Colon (tissue), 2 donors: ENCODE measurements at regions not wholly inside any gene's neighbourhood (a gene's known extent, or its start where the extent isn't known, plus 50 kb on each side); places are given as distances from the start of the nearest gene placed in this dataset.

ENCODE experiments used
- FAIRE-seq: peaks from 2 replicates; lab custom pipeline; 2012; peaks lifted over from hg19 to GRCh38; lab: Jason Lieb, UNC
- donor health status: control.
- donor health status: control.

DNA sequence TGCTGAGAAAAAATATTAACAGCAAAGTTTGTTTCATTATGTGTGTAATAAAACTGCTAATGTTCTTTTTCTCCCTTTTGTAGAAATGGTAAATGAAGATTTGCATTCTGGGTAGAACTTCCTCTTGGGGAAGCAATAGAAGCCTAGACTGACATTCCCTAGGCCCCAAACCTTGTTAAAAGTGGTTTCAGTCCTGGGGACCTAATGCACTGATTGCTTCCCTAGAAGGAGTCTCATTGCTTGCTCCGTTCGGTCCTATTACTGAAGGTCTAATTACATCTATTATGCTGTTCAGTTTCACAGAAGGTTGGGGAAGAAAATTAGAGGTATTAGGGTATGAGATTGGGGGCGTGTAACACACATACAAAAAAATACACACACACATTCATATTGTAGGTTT is 893.8 kb downstream of the TLE4 start:
- no peak for FAIRE-seq

DNA sequence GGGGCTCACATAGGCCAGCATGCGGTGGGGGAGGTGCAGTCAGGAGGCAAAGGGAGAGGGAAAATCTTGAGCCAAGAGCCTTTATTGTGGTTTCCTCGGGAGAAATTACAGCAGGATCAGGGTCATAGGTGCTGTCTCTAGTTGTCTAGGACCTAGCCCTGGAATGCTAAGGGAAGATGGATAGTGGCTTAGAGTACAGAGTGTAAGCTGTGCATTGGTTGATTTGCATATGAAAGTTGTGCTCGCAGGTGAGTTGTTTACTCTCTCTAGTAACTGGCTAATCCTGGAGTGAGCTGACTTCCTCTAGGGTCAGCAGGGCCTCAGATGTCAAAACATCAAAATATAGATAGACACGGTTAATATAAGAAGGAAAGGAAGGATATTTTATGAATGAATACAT is 877.7 kb downstream of the TLE4 start:
- no peak for FAIRE-seq

DNA sequence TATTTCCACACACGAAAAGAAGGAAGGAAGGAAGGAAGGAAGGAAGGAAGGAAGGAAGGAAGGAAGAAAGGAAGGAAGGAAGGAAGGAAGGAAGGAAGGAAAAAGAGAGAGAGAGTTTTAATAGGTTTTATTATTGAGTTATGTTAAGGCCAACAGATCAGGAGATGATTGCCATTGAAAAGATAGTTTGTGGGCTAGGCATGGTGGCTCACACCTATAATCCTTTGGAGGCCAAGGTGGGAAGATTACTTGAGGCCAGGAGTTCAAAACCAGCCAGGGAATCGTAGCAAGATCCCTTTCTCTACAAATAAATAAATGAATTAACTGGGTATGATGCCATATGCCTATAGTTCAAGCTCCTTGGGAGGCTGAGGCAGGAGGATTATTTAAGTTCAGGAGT is 877.2 kb downstream of the TLE4 start:
- no peak for FAIRE-seq

DNA sequence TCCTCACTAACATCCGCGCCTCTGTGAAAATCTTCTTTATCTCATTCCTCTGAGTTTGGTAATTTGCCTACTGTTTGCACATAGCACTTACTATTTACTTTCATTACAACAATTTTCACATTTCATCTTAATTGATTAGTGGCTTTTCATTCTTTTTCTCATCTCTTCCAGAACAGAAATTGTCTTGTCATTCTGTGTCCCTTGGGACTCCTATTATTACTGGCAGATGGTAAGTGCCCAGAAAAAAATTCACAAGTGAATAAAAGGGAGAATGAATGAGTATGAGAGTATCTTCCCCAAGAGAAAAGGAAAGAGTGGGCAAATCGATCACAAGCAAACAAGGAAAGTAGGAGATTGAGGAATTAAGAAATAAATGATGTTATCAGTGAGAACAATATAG is 876.1 kb downstream of the TLE4 start:
- FAIRE-seq = no peak

DNA sequence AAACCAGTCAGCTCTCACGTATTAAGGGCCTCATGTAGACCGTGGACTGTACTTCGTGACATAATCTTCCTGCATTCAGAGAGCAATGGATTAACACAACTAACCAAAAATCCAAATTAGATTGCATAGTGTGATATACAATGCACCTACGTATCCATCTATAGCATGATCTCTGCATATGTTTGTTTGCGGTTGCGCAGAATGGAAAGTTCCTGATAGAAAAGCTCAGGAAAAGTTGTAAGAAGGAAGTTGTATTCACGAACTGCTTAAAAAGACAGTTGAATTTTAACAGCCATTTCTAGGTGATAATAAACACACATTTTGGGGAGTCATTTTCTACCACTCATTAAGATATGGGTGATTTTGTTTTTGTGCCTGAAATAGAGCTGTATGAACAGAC is 869.0 kb downstream of the TLE4 start:
- no peak for FAIRE-seq

DNA sequence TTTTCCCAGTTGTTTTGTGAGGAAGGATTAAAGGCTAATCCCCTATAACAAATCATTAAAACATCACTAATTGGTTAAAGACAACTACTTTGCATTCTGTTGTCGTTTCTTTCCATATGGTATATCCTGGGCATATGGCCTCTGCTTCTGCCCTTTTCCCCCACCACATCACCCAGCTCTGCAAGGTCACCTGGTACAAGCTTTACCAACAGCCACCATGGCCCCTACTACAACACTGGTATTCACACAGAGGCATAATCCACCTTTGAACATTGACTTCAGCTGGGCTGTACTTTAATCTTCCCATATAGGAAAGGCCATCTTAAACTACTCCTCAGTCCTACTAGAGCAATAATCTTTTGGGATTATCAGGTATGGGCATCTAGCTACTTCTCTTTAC is 866.1 kb downstream of the TLE4 start:
- FAIRE-seq = no peak

DNA sequence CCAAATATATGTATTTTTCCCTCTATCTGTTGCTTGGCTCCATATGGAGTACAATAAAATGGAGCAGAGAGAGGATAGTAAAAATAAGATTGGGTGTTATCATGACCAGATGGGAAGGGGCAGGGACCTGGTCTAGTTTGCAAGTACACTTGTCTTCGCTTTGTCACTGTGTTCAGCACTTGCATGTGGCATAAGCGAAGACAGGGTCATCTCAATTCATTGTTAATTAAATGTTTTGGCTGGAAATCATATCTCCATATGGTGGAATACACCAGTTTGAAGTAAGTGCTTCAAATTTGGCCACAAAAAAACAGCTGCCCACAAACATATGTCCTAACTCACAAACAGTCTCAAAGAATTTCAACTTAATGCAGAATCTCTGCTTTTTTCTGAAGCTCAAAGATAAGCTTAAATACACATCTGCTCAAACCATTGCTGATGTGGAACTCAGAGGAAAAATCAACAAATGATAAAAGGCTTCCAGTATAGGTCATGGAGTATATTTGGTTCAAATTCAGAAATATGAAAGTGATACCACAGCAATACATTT is 865.4 kb downstream of the TLE4 start:
- FAIRE-seq = no peak

DNA sequence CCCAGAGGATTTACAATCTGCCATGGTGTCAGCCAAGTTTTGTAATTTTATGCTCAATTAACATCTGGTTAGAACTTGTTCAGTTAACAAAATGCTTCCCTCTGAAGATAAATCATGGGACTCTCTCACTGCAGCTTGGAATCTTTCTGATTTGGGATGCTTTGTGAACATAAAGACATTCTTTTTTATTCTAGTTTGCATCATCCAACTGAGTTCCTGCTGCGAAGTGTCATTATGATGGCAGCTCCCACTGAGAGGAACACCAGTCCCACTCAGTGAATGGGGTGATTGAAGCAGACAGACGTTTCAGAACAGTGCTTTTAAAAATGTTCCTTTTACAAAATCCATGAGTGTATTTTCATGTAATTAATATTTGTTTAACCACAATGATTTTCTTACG is 863.8 kb downstream of the TLE4 start:
- FAIRE-seq = no peak

DNA sequence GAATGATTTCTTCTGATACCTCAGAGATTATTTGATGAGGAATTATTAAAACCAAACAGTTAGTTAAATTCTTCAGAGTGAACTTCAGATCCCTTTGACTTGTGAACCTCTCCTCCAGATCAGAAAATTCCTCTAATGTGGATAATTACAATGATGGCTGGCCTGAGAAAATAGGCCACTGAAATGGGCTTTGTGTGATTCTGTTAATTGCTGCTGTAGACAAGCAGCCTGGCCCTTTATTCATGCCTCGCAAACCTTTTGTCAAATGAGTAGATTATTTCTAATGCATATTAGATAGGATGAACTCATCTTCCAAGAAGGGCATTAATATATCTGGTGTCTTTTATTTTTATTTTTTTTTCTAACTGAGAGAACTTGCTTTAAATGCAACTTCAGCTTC is 855.2 kb downstream of the TLE4 start:
- FAIRE-seq = no peak

DNA sequence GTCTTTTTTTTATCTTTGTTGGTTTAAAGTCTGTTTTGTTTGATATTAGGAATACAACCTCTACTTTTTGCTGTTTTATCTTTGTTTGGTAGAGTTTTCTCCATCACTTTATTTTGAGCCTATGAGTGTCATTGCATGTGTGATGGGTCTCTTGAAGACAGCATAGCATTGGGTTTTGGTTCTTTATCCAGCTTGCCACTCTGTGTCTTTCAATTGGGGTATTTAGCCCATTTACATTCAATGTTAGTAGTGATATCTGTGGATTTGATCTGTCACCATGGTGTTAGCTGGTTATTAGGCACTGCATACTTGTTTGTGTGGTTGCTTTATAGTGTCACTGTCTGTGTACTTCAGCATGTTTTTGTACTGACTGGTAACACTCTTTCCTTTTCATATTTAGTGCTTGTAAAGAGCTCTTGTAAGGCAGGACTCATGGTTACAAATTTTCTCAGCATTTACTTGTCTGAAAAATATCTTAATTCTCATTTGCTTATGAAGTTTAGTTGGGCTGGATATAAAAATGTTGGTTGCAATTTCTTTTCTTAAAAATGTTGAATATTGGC is 845.5 kb downstream of the TLE4 start:
- no peak for FAIRE-seq

DNA sequence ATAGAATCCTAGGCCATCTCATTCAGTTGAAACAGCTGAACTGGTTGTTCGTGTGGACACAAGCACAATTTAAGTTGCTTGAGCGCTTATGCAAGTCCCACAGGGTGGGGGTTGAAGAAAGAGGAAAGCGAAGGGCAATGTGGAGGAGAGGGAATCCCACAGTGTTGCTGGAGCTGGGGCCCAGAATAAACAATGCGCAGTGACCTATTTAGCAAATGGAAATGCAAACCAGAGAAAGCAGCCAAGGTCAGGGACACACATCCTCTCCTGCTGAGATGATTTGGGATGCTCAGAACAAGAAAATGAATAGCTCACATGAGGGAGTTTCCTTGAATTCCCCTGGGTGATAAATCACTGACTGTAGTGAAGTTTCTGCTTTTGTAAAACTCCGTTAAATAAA is 838.3 kb downstream of the TLE4 start:
- no peak for FAIRE-seq

DNA sequence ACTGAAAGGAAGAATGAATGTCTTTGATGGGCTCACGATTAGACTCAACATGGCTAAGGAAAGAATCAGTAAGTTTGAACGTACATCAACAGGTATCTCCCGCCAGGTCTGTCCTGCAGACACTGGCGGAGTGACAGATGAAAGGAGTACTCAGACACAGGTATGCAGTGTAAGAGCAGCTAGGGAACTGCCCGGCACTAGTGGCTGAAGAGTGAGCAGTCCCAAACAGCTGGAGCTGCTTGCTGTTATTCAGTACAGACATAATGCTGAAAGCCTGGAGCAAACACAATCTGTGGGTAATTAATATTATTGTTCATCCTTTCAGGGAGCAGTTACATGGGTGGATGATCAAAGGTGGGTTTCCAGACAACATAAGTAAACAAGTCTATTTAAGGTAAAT is 835.5 kb downstream of the TLE4 start:
- FAIRE-seq = no peak

DNA sequence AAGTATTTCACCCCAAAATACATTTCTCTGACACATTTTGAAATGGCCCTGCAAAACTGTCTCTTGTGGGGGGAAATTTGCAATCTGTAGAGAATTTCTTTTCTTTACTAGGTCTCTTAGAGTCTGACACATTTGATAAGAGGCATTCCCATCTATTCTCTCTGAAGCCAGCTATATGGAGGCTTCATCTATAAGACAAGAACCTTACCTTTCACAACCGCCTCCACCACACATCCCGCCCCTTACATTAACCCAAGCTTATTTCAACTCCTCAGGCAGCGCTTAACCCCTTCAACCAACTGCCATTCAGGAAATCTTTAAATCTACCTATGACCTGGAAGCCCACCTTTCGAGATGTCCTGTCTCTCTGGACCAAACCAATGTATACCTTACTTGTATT is 829.5 kb downstream of the TLE4 start:
- no peak for FAIRE-seq

DNA sequence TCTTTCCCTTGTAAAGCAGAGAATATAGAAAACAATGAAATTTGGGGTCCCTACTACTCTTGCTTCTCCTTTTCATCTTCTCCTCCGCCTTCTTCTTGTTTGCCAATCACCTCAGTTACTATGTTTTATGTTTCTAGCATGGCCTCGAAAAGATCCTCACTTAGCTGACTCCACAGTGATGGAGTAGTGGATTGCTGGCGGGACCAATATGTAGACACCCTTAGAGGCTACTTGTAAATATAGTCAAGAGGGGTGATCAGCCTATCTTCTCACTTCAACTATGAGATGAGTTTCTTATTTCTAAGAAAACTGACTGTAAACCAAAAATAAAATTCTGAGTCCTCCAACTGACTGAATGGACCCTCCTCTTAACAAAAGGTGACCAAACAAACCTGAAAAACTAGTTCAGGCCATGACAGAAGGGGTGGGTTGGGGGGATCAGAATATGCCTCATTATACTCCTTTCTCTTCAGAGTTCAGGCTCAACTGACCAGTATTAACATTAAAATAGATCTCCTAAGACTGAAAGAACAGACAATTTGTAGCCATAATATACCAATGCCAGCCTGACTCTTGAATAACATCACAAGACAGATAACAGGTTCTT is 829.0 kb downstream of the TLE4 start:
- no peak for FAIRE-seq

DNA sequence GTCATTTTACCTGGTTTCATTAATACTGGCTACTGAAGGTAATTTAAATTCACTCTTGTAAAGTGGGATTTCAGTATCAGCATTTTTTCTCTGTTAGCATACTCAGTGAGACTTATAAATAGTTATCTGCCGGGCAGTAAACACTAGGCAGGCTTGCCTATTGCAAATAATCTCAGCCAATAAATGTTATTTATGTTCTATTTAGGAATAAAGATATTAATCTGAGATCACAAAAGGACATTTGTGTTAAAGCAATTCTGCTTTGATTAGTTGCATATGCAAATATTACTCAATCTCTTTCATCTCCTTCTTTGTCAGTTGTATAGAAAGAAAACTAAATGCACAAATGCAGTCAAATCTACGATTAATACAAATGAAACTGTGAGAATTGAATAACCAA is 827.8 kb downstream of the TLE4 start:
- no peak for FAIRE-seq

DNA sequence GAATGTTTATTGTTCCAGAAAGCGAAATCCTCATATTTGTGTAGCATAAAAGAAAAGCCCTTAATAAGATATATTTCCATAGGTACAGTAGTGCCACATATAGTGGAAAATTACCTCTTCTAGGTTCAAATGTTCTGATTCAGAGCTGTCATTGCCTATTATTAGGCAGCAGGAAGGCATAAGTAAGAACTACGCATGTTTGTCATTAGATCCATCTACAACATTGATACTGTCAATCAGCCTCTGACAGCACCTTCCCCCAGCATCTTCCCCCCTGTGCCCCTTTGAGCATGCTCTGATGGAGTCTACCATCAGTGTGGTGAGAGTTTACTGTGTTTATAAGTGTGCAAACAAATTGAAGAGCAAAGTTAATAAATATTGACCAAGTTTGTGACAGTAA is 816.1 kb downstream of the TLE4 start:
- no peak for FAIRE-seq

DNA sequence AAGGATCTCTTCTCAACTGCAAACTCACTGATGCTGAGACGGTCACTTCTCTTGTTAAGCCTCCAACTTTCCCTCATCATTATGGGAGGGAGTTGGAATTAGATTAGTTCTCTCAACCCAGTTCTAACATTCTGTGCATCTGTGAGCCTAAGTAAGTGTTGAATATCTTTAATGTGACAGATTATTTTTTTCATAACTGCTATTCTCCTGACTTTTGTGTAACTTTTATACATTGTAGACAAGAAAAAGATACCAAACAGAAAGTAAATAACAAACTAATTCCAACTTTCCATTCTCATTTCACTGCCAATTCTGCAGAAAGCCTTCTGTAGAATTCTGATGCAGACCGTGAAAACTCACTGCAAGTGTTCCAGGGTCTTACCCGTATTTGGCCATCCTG is 813.5 kb downstream of the TLE4 start:
- FAIRE-seq = no peak

DNA sequence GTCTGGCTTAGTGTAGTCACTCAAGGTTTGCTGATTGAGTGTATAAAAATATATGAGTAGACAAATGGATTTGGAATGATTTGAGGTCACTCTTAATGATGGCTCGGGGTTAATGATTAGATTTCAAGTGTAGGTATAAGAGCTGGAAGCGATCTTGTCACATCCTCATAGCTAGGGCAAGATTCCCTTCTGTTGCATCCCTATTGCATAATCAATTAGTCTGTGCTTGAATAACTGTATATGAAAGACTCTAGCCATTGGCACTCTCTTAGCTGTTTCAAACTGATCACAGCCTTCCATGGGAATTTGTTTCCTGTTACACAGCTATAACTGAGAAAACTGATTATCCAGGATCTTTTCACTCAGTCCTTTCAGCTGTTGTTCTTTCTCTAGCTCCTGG is 811.6 kb downstream of the TLE4 start:
- no peak for FAIRE-seq

DNA sequence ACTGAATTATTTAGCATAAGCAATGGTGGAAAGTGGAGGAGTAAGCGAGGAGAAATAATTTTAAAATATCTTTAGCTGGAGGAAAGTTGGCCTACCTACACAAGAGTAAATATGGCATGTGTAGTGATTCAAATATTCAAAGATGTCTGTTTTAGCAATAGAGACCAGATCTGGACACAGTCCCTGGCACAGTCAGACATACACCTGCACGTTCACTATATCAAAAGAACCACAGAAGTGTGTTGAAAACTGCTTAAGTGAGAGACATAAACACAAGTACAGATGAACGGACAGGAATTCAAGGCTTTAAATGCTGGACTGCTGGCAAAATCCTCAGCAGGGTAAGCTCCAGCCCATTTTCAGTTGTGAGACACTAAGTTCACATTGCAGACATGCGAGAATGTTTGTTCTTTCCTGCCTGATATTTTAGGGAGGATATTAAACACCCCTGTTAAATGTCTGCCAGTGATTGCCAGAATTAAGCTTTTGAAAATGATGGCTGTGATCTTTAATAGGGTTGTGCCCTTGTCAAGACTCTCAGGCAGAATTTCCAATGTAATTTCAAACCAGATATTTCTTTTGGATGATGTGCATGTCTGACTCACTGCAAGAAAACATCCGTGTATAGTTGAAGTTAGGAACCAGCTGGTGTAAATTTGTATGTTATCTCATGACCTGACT is 810.6 kb downstream of the TLE4 start:
- no peak for FAIRE-seq

DNA sequence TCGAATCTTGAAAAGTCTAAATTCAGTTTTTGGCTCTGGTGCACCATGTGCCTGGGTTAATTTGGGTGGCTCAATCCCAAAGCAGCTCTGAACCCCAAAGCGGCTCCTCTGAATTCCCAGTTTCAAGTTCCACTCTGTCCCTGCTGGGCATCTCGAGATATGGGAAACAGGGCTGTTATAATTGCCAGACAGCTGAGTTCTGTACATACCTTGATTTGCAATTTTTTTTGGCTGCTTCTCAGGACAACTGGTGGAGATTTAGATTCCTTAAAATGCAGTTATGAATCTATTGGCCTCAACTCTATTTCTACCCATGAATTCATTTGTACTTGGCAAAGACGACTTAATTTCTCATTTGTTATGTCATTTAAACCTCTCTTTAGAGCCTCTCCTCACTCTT is 808.5 kb downstream of the TLE4 start:
- no peak for FAIRE-seq

DNA sequence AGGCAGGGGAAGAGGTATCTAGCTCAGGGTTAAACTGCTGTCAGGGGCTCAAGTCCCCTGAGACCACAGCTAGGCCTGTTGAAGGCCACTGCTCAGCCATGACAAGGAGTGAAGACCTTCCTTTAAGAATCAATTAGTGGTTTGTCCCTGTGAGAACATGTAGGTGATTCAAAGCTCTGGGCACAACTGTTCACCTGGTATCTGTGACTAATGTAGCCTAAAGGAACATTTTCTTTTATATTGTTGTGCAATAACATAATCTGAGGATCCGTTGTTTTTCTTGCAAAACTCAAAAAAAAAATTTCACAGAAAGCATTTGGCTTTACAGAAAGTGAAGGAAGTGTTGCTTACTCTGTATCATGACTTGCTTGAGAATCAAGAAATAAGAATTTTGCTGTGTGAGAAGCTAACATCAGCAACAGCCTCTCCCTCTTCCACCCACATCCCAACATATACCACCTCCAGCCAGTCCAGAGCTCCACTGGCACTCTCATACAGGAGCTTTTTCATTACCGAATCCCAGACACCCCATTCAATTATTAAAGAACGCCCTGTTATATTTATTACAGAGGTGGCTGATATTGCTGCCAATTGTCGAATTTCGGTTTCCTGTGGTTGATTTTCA is 807.0 kb downstream of the TLE4 start:
- FAIRE-seq = no peak

DNA sequence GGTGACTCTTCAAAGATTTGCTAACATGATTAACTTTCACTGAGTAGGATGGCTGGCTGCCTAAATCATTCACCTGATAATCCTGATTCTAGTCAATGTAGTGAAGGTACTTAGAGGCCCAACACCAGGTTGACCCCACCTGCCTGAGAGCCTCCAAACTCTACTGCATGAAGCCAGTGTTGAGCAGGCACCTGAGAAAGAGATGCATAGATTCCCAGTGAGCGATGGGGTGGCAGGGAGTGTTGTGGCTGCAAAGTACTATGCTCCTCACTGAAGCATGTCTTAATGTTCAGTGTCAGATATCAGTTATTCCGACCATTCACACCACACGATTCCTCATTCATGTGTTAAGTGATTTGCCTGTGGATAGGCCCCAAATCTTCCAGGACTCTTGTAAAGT is 804.4 kb downstream of the TLE4 start:
- FAIRE-seq = no peak

DNA sequence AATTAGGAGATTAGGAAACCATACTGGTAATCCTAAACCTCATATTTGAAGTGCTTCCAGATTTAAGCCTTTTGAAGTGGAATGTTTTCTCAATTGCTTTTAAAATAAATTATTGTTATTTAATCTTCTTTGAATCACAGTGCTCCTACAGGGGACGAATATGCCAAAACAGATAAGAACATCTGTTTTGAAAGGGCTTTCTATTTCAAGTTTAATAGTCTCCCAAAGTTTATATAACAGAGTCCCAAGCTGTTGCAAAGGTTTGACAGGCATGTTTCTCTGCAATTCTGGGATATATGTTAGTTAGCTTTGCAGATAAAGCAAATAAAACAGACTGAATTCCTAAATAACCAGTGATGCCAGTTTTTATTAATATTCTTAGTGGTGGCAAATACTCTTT is 803.7 kb downstream of the TLE4 start:
- no peak for FAIRE-seq
